Astrocyte (in vitro differentiated cells and primary cell): ENCODE measurements at regions not wholly inside any gene's neighbourhood (a gene's known extent, or its start where the extent isn't known, plus 50 kb on each side); places are given as distances from the start of the nearest gene placed in this dataset.

Experiments used
- DNase-seq: peaks from one replicate; pipeline ENCODE4 v3.0.0-alpha.2; 2010; ENCODE audit warnings: low read depth
- FAIRE-seq: peaks from 2 replicates; lab custom pipeline; 2011; peaks lifted over from hg19 to GRCh38; lab: Jason Lieb, UNC
- H2AFZ ChIP-seq: 2 replicates; pipeline ENCODE4 v1.6.0; 2012; ENCODE audit warnings: low read depth, low read length, inconsistent platforms
- H3K27ac ChIP-seq: 2 replicates; pipeline ENCODE4 v1.5.1; 2011; ENCODE audit warnings: low read depth, low read length, inconsistent platforms
- H3K27me3 ChIP-seq: 2 replicates; pipeline ENCODE4 v1.6.0; 2011; ENCODE audit warnings: low read length, inconsistent platforms; ENCODE audit not compliant: insufficient read depth
- H3K36me3 ChIP-seq: 2 replicates; pipeline ENCODE4 v1.5.1; 2011; ENCODE audit warnings: low read length, inconsistent platforms; ENCODE audit not compliant: insufficient read depth
- H3K4me1 ChIP-seq: 2 replicates; pipeline ENCODE4 v1.5.1; 2011; ENCODE audit warnings: low read length, inconsistent platforms; ENCODE audit not compliant: insufficient read depth
- H3K4me2 ChIP-seq: 2 replicates; pipeline ENCODE4 v1.6.0; 2012; ENCODE audit warnings: low read length, inconsistent platforms
- H3K4me3 ChIP-seq: 2 replicates; pipeline ENCODE4 v1.5.1; 2011; ENCODE audit warnings: low read depth, mild to moderate bottlenecking, low read length, inconsistent platforms; ENCODE audit not compliant: insufficient read depth
- H3K79me2 ChIP-seq: 2 replicates; pipeline ENCODE4 v1.6.0; 2012; ENCODE audit warnings: mild to moderate bottlenecking, low read length, inconsistent platforms; ENCODE audit not compliant: insufficient read depth
- H3K9ac ChIP-seq: 2 replicates; pipeline ENCODE4 v1.6.0; 2012; ENCODE audit warnings: mild to moderate bottlenecking, low read length, inconsistent platforms
- H3K9me3 ChIP-seq: 2 replicates; pipeline ENCODE4 v1.5.1; 2012; ENCODE audit warnings: low read depth, mild to moderate bottlenecking, low read length, inconsistent platforms; ENCODE audit not compliant: insufficient read depth
- H4K20me1 ChIP-seq: 2 replicates; pipeline ENCODE4 v1.6.0; 2012; ENCODE audit warnings: low read length, inconsistent platforms; ENCODE audit not compliant: insufficient read depth
- H3K27ac Mint-ChIP-seq: one replicate; pipeline ENCODE4 v1.8.0; 2021; ENCODE audit warnings: mild to moderate bottlenecking, mixed read lengths; ENCODE audit not compliant: unreplicated experiment
- H3K27me3 Mint-ChIP-seq: one replicate; pipeline ENCODE4 v1.8.0; 2021; ENCODE audit warnings: low read depth, mixed read lengths; ENCODE audit not compliant: unreplicated experiment
- H3K36me3 Mint-ChIP-seq: one replicate; pipeline ENCODE4 v1.8.0; 2021; ENCODE audit warnings: low read depth, mixed read lengths; ENCODE audit not compliant: unreplicated experiment
- H3K4me1 Mint-ChIP-seq: one replicate; pipeline ENCODE4 v1.8.0; 2021; ENCODE audit warnings: low read depth, mixed read lengths; ENCODE audit not compliant: unreplicated experiment
- H3K4me3 Mint-ChIP-seq: one replicate; pipeline ENCODE4 v1.8.0; 2021; ENCODE audit warnings: mild to moderate bottlenecking, moderate library complexity, mixed read lengths; ENCODE audit not compliant: unreplicated experiment
- H3K9me3 Mint-ChIP-seq: one replicate; pipeline ENCODE4 v1.8.0; 2021; ENCODE audit warnings: mild to moderate bottlenecking, mixed read lengths; ENCODE audit not compliant: unreplicated experiment
- CTCF ChIP-seq: IDR thresholded peaks from 2 replicates; pipeline ENCODE4 v1.5.1; 2011; ENCODE audit warnings: low read depth, mild to moderate bottlenecking, inconsistent platforms, low read length, moderate library complexity; ENCODE audit not compliant: insufficient read depth
- EZH2 ChIP-seq: IDR thresholded peaks from 2 replicates; pipeline ENCODE4 v1.6.1; 2012; ENCODE audit warnings: mild to moderate bottlenecking, low read length, inconsistent platforms; ENCODE audit not compliant: insufficient read depth

- TF ChIP-seq EZH2 (no peak), CTCF (no peak)
- Histone ChIP-seq H3K79me2 (no peaks in the 10 kb centered on the region), H3K4me1 (no peaks in the 10 kb centered on the region), H3K27ac (no peak overlapping the region), H3K9ac (no peak overlapping the region), H4K20me1 (no peaks in the 10 kb centered on the region), H3K27me3 (no peaks in the 10 kb centered on the region), H3K4me2 (no peak overlapping the region), H3K9me3 (no peaks in the 10 kb centered on the region), H3K4me3 (no peak overlapping the region), H2AFZ (no peak overlapping the region), H3K36me3 (no peaks in the 10 kb centered on the region)
- DNase-seq (no peak), FAIRE-seq (no peak)
- Mint-ChIP-seq H3K9me3 (peaks cover 3% of the 10 kb centered on the region), H3K27ac (no peak overlapping the region), H3K4me1 (no peaks in the 10 kb centered on the region), H3K4me3 (no peak overlapping the region), H3K27me3 (no peaks in the 10 kb centered on the region), H3K36me3 (no peaks in the 10 kb centered on the region)
Observed at GRCh38 chr15:81666839-81667238, 292.8 kb upstream of the TMC3 start.

GRCh38 chr15:81660976-81661375 is 287.0 kb upstream of the TMC3 start:
- H3K4me1 ChIP-seq, result no peaks in the 10 kb centered on the region
- no peak for FAIRE-seq
- H3K4me2 ChIP-seq, result no peak overlapping the region

More at GRCh38 chr15:81660976-81661375, 287.0 kb upstream of the TMC3 start:
- TF ChIP-seq CTCF, result no peak
- no peak for TF ChIP-seq EZH2
- no peaks in the 10 kb centered on the region for H4K20me1 ChIP-seq
- H3K4me1 Mint-ChIP-seq, result no peaks in the 10 kb centered on the region
- no peaks in the 10 kb centered on the region for H3K9me3 Mint-ChIP-seq
- H3K27ac ChIP-seq, result no peak overlapping the region
- H3K27ac Mint-ChIP-seq, result no peak overlapping the region
- no peaks in the 10 kb centered on the region for H3K27me3 ChIP-seq
- no peak overlapping the region for H3K4me3 Mint-ChIP-seq
- H3K4me3 ChIP-seq, result no peak overlapping the region
- H2AFZ ChIP-seq, result no peak overlapping the region
- no peaks in the 10 kb centered on the region for H3K27me3 Mint-ChIP-seq
- no peak overlapping the region for H3K9ac ChIP-seq
- H3K9me3 ChIP-seq, result no peaks in the 10 kb centered on the region
- no peaks in the 10 kb centered on the region for H3K79me2 ChIP-seq
- no peaks in the 10 kb centered on the region for H3K36me3 Mint-ChIP-seq
- no peak for DNase-seq
- no peaks in the 10 kb centered on the region for H3K36me3 ChIP-seq
